Astrocyte (in vitro differentiated cells and primary cell): ENCODE measurements at regions not wholly inside any gene's neighbourhood (a gene's known extent, or its start where the extent isn't known, plus 50 kb on each side); places are given as distances from the start of the nearest gene placed in this dataset.

ENCODE experiments used
- DNase-seq: peaks from one replicate; pipeline ENCODE4 v3.0.0-alpha.2; 2010; ENCODE audit warnings: low read depth
- FAIRE-seq: peaks from 2 replicates; lab custom pipeline; 2011; peaks lifted over from hg19 to GRCh38; lab: Jason Lieb, UNC
- H2AFZ ChIP-seq: 2 replicates; pipeline ENCODE4 v1.6.0; 2012; ENCODE audit warnings: low read depth, low read length, inconsistent platforms
- H3K27ac ChIP-seq: 2 replicates; pipeline ENCODE4 v1.5.1; 2011; ENCODE audit warnings: low read depth, low read length, inconsistent platforms
- H3K27me3 ChIP-seq: 2 replicates; pipeline ENCODE4 v1.6.0; 2011; ENCODE audit warnings: low read length, inconsistent platforms; ENCODE audit not compliant: insufficient read depth
- H3K36me3 ChIP-seq: 2 replicates; pipeline ENCODE4 v1.5.1; 2011; ENCODE audit warnings: low read length, inconsistent platforms; ENCODE audit not compliant: insufficient read depth
- H3K4me1 ChIP-seq: 2 replicates; pipeline ENCODE4 v1.5.1; 2011; ENCODE audit warnings: low read length, inconsistent platforms; ENCODE audit not compliant: insufficient read depth
- H3K4me2 ChIP-seq: 2 replicates; pipeline ENCODE4 v1.6.0; 2012; ENCODE audit warnings: low read length, inconsistent platforms
- H3K4me3 ChIP-seq: 2 replicates; pipeline ENCODE4 v1.5.1; 2011; ENCODE audit warnings: low read depth, mild to moderate bottlenecking, low read length, inconsistent platforms; ENCODE audit not compliant: insufficient read depth
- H3K79me2 ChIP-seq: 2 replicates; pipeline ENCODE4 v1.6.0; 2012; ENCODE audit warnings: mild to moderate bottlenecking, low read length, inconsistent platforms; ENCODE audit not compliant: insufficient read depth
- H3K9ac ChIP-seq: 2 replicates; pipeline ENCODE4 v1.6.0; 2012; ENCODE audit warnings: mild to moderate bottlenecking, low read length, inconsistent platforms
- H3K9me3 ChIP-seq: 2 replicates; pipeline ENCODE4 v1.5.1; 2012; ENCODE audit warnings: low read depth, mild to moderate bottlenecking, low read length, inconsistent platforms; ENCODE audit not compliant: insufficient read depth
- H4K20me1 ChIP-seq: 2 replicates; pipeline ENCODE4 v1.6.0; 2012; ENCODE audit warnings: low read length, inconsistent platforms; ENCODE audit not compliant: insufficient read depth
- H3K27ac Mint-ChIP-seq: one replicate; pipeline ENCODE4 v1.8.0; 2021; ENCODE audit warnings: mild to moderate bottlenecking, mixed read lengths; ENCODE audit not compliant: unreplicated experiment
- H3K27me3 Mint-ChIP-seq: one replicate; pipeline ENCODE4 v1.8.0; 2021; ENCODE audit warnings: low read depth, mixed read lengths; ENCODE audit not compliant: unreplicated experiment
- H3K36me3 Mint-ChIP-seq: one replicate; pipeline ENCODE4 v1.8.0; 2021; ENCODE audit warnings: low read depth, mixed read lengths; ENCODE audit not compliant: unreplicated experiment
- H3K4me1 Mint-ChIP-seq: one replicate; pipeline ENCODE4 v1.8.0; 2021; ENCODE audit warnings: low read depth, mixed read lengths; ENCODE audit not compliant: unreplicated experiment
- H3K4me3 Mint-ChIP-seq: one replicate; pipeline ENCODE4 v1.8.0; 2021; ENCODE audit warnings: mild to moderate bottlenecking, moderate library complexity, mixed read lengths; ENCODE audit not compliant: unreplicated experiment
- H3K9me3 Mint-ChIP-seq: one replicate; pipeline ENCODE4 v1.8.0; 2021; ENCODE audit warnings: mild to moderate bottlenecking, mixed read lengths; ENCODE audit not compliant: unreplicated experiment
- CTCF ChIP-seq: IDR thresholded peaks from 2 replicates; pipeline ENCODE4 v1.5.1; 2011; ENCODE audit warnings: low read depth, mild to moderate bottlenecking, inconsistent platforms, low read length, moderate library complexity; ENCODE audit not compliant: insufficient read depth
- EZH2 ChIP-seq: IDR thresholded peaks from 2 replicates; pipeline ENCODE4 v1.6.1; 2012; ENCODE audit warnings: mild to moderate bottlenecking, low read length, inconsistent platforms; ENCODE audit not compliant: insufficient read depth

GRCh38 chr18:42165922-42166513 lies 211.0 kb downstream of the PIK3C3 start:
- no peaks in the 10 kb centered on the region for H3K36me3 Mint-ChIP-seq
- H3K4me1 Mint-ChIP-seq = peaks cover 12% of the 10 kb centered on the region
- Histone ChIP-seq H3K79me2 (no peaks in the 10 kb centered on the region), H3K9ac (no peak overlapping the region), H3K27ac (no peak overlapping the region), H3K4me1 (no peaks in the 10 kb centered on the region), H3K9me3 (no peaks in the 10 kb centered on the region), H3K27me3 (no peaks in the 10 kb centered on the region), H3K4me3 (no peak overlapping the region), H4K20me1 (no peaks in the 10 kb centered on the region), H2AFZ (no peak overlapping the region), H3K4me2 (no peak overlapping the region), H3K36me3 (no peaks in the 10 kb centered on the region)
- no peak overlapping the region for H3K27ac Mint-ChIP-seq
- no peaks in the 10 kb centered on the region for H3K27me3 Mint-ChIP-seq
- DNase-seq (no peak), FAIRE-seq (no peak)
- no peak overlapping the region for H3K4me3 Mint-ChIP-seq
- H3K9me3 Mint-ChIP-seq = peaks cover 5% of the 10 kb centered on the region
- TF ChIP-seq CTCF (no peak), EZH2 (no peak)

DNA sequence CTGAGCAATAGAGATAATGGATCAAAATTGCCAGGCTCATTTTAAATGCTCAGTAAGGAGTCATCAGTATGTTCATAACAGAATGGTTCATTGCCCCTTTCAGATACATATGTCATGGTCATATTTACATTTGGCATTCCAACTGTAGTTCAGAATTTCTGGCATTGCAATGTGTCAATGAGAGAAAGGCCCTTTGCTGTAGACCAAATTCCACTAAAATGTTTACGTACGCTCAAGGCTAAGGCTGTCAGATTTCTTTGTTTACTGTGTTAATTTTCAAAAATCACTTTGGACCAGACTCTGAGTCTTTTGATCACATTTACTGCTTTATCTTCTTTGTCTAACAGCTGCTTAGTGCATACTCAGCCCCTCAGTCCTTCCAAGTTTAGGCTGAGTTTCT lies 213.5 kb downstream of the PIK3C3 start:
- no peaks in the 10 kb centered on the region for H3K27me3 ChIP-seq
- H3K27ac ChIP-seq = no peak overlapping the region
- no peak for FAIRE-seq
- no peaks in the 10 kb centered on the region for H3K27me3 Mint-ChIP-seq
- TF ChIP-seq EZH2 (no peak), CTCF (no peak)
- no peaks in the 10 kb centered on the region for H3K79me2 ChIP-seq
- no peak overlapping the region for H2AFZ ChIP-seq
- no peak overlapping the region for H3K27ac Mint-ChIP-seq
- H3K4me2 ChIP-seq = no peak overlapping the region
- H4K20me1 ChIP-seq = no peaks in the 10 kb centered on the region
- no peak overlapping the region for H3K4me3 ChIP-seq
- no peaks in the 10 kb centered on the region for H3K9me3 ChIP-seq
- peaks cover 5% of the 10 kb centered on the region for H3K9me3 Mint-ChIP-seq
- H3K4me1 Mint-ChIP-seq = peaks cover 12% of the 10 kb centered on the region
- H3K4me1 ChIP-seq = no peaks in the 10 kb centered on the region
- no peaks in the 10 kb centered on the region for H3K36me3 ChIP-seq
- no peak overlapping the region for H3K4me3 Mint-ChIP-seq
- DNase-seq = no peak
- H3K9ac ChIP-seq = no peak overlapping the region
- no peaks in the 10 kb centered on the region for H3K36me3 Mint-ChIP-seq

- H3K4me2 ChIP-seq = no peak overlapping the region
- no peaks in the 10 kb centered on the region for H3K9me3 ChIP-seq
- Mint-ChIP-seq H3K36me3 (no peaks in the 10 kb centered on the region), H3K4me1 (peaks cover 12% of the 10 kb centered on the region), H3K27ac (no peak overlapping the region), H3K27me3 (no peaks in the 10 kb centered on the region), H3K4me3 (no peak overlapping the region), H3K9me3 (peaks cover 5% of the 10 kb centered on the region)
- H3K4me1 ChIP-seq = no peaks in the 10 kb centered on the region
- no peak overlapping the region for H3K4me3 ChIP-seq
- no peaks in the 10 kb centered on the region for H3K36me3 ChIP-seq
- H3K27ac ChIP-seq = no peak overlapping the region
- no peaks in the 10 kb centered on the region for H3K79me2 ChIP-seq
- H4K20me1 ChIP-seq = no peaks in the 10 kb centered on the region
- DNase-seq (no peak), FAIRE-seq (no peak)
- no peak overlapping the region for H3K9ac ChIP-seq
- no peak overlapping the region for H2AFZ ChIP-seq
- TF ChIP-seq CTCF (no peak), EZH2 (no peak)
- no peaks in the 10 kb centered on the region for H3K27me3 ChIP-seq
Observed at GRCh38 chr18:42168907-42169306, 213.9 kb downstream of the PIK3C3 start.
